DND-41 (cell line): ENCODE measurements at regions not wholly inside any gene's neighbourhood (a gene's known extent, or its start where the extent isn't known, plus 50 kb on each side); places are given as distances from the start of the nearest gene placed in this dataset.

Source experiments
- EZH2 ChIP-seq: IDR thresholded peaks from 3 replicates; pipeline ENCODE4 v1.6.1; 2012; ENCODE audit warnings: borderline replicate concordance, low read depth, mild to moderate bottlenecking, moderate library complexity, low read length, inconsistent platforms; ENCODE audit not compliant: severe bottlenecking
- TF ChIP-seq, protein P1 (sequence below): IDR thresholded peaks from 2 replicates; pipeline ENCODE4 v1.5.1; 2012; ENCODE audit warnings: borderline replicate concordance, low read length, moderate library complexity, mild to moderate bottlenecking; ENCODE audit not compliant: poor library complexity, severe bottlenecking; ENCODE audit errors: extremely low read depth

DNA sequence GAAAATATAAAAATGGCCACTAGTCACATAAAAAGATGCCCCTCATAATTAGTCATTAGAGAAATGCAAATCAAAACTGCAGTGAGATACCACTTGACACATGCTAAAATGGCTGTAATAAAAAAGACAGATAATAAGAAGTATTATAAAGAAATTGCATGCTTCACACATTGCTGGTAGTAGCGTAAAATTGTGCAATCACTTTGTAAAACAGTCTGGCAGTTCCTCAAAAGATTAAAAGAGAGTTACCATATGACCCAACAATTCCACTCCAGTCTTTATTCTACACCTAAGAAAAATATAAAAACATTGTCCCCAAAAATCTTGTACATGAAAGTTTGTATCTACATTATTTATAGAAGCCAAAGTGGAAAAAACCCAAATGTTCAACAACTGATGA is 170.6 kb upstream of the FIGN start:
- TF ChIP-seq, protein P1, sequence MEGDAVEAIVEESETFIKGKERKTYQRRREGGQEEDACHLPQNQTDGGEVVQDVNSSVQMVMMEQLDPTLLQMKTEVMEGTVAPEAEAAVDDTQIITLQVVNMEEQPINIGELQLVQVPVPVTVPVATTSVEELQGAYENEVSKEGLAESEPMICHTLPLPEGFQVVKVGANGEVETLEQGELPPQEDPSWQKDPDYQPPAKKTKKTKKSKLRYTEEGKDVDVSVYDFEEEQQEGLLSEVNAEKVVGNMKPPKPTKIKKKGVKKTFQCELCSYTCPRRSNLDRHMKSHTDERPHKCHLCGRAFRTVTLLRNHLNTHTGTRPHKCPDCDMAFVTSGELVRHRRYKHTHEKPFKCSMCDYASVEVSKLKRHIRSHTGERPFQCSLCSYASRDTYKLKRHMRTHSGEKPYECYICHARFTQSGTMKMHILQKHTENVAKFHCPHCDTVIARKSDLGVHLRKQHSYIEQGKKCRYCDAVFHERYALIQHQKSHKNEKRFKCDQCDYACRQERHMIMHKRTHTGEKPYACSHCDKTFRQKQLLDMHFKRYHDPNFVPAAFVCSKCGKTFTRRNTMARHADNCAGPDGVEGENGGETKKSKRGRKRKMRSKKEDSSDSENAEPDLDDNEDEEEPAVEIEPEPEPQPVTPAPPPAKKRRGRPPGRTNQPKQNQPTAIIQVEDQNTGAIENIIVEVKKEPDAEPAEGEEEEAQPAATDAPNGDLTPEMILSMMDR, result no peak
- TF ChIP-seq EZH2, result no peak
